ENCODE measurements at regions not wholly inside any gene's neighbourhood (a gene's known extent, or its start where the extent isn't known, plus 50 kb on each side); places are given as distances from the start of the nearest gene placed in this dataset.

DNA sequence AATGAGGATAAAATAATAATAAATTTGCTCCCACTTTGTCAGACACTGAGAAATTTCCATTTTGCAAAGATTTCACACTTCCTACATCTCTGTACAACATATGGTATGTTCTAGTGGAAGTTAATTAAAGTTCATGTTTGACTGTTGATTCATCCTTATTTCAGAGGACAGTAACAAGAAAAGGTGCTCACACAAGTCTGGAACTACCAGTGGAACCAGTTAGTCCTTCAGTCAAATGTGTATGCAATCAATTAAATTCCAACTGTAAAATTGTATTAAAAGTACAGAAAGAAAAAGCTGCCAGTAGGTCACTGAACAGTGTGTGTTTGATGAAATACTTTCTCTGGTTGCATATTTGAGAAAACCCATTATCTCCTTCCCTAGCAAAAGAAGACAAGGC, 496.0 kb upstream of the PKN2 start:
- Histone ChIP-seq H3K27ac (ENCODE audit: low read depth, low read length, poor library complexity, severe bottlenecking) (no peak overlapping the region), H3K4me2 (ENCODE audit: low read length) (no peak overlapping the region), H2AFZ (ENCODE audit: low read length) (no peak overlapping the region), H3K9me2 (ENCODE audit: low read depth, low read length) (no peaks in the 10 kb centered on the region), H3K4me1 (ENCODE audit: insufficient read depth, low read length, severe bottlenecking) (no peaks in the 10 kb centered on the region), H4K20me1 (ENCODE audit: insufficient read depth, low read length) (no peaks in the 10 kb centered on the region), H3K9me3 (ENCODE audit: low read length) (no peaks in the 10 kb centered on the region), H3K27me3 (ENCODE audit: insufficient read depth, low read length) (no peaks in the 10 kb centered on the region), H3F3A (ENCODE audit: insufficient read depth, low read length) (no peaks in the 10 kb centered on the region), H3K4me3 (ENCODE audit: low read depth, low read length, poor library complexity, severe bottlenecking) (no peak overlapping the region), H3K9ac (ENCODE audit: low read length) (no peak overlapping the region), H3K36me3 (ENCODE audit: insufficient read depth, low read length) (no peaks in the 10 kb centered on the region), H3K79me2 (ENCODE audit: insufficient read depth, low read length) (no peaks in the 10 kb centered on the region)
- TF ChIP-seq CTCF (IDR thresholded peaks at IDR 0.05; ENCODE audit: low read length) (no peak), EZH2 (IDR thresholded peaks at IDR 0.05; ENCODE audit: borderline replicate concordance, low read length) (no peak)

GRCh38 chr1:88189525-88189924, 494.5 kb upstream of the PKN2 start:
- no peaks in the 10 kb centered on the region for H3K27me3 ChIP-seq (ENCODE audit: insufficient read depth, low read length)
- TF ChIP-seq EZH2 (IDR thresholded peaks at IDR 0.05; ENCODE audit: borderline replicate concordance, low read length) (no peak), CTCF (IDR thresholded peaks at IDR 0.05; ENCODE audit: low read length) (no peak)
- H3K9me2 ChIP-seq (ENCODE audit: low read depth, low read length) = no peaks in the 10 kb centered on the region
- H3K4me3 ChIP-seq (ENCODE audit: low read depth, low read length, poor library complexity, severe bottlenecking) = no peak overlapping the region
- no peak overlapping the region for H3K9ac ChIP-seq (ENCODE audit: low read length)
- no peaks in the 10 kb centered on the region for H3K4me1 ChIP-seq (ENCODE audit: insufficient read depth, low read length, severe bottlenecking)
- H2AFZ ChIP-seq (ENCODE audit: low read length) = no peak overlapping the region
- H3K9me3 ChIP-seq (ENCODE audit: low read length) = no peaks in the 10 kb centered on the region
- H3F3A ChIP-seq (ENCODE audit: insufficient read depth, low read length) = no peaks in the 10 kb centered on the region
- no peak overlapping the region for H3K27ac ChIP-seq (ENCODE audit: low read depth, low read length, poor library complexity, severe bottlenecking)
- no peak overlapping the region for H3K4me2 ChIP-seq (ENCODE audit: low read length)
- no peaks in the 10 kb centered on the region for H3K79me2 ChIP-seq (ENCODE audit: insufficient read depth, low read length)
- no peaks in the 10 kb centered on the region for H3K36me3 ChIP-seq (ENCODE audit: insufficient read depth, low read length)
- H4K20me1 ChIP-seq (ENCODE audit: insufficient read depth, low read length) = no peaks in the 10 kb centered on the region

DNA sequence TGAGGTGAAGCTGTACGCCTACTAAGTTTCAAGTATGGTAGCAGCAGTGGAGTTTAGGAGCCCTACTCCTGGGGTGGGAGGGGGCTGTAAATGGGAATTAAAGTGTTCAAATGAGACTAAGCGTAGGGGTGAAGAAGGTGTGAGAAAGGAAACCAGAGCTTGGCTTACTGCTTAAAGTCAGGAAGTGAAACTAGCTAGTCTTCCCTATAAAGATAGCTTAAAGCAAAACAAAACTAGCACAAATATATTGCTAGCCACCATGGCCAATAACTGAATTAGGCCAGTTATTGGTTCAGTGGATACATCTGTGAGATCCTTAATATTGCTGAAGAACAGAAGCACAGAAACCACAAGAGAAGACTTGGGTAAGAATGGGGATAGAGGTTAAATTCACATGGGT, 492.2 kb upstream of the PKN2 start:
- H2AFZ ChIP-seq (ENCODE audit: low read length) = no peak overlapping the region
- H3K4me2 ChIP-seq (ENCODE audit: low read length) = no peak overlapping the region

More for the DNA sequence above, 492.2 kb upstream of the PKN2 start:
- H3K36me3 ChIP-seq (ENCODE audit: insufficient read depth, low read length) = no peaks in the 10 kb centered on the region
- H3K4me1 ChIP-seq (ENCODE audit: insufficient read depth, low read length, severe bottlenecking) = no peaks in the 10 kb centered on the region
- H3K9me3 ChIP-seq (ENCODE audit: low read length) = no peaks in the 10 kb centered on the region
- no peaks in the 10 kb centered on the region for H3K79me2 ChIP-seq (ENCODE audit: insufficient read depth, low read length)
- H3K4me3 ChIP-seq (ENCODE audit: low read depth, low read length, poor library complexity, severe bottlenecking) = no peak overlapping the region
- no peaks in the 10 kb centered on the region for H3K27me3 ChIP-seq (ENCODE audit: insufficient read depth, low read length)
- no peak overlapping the region for H3K9ac ChIP-seq (ENCODE audit: low read length)
- no peaks in the 10 kb centered on the region for H3K9me2 ChIP-seq (ENCODE audit: low read depth, low read length)
- H3K27ac ChIP-seq (ENCODE audit: low read depth, low read length, poor library complexity, severe bottlenecking) = no peak overlapping the region
- H3F3A ChIP-seq (ENCODE audit: insufficient read depth, low read length) = no peaks in the 10 kb centered on the region
- H4K20me1 ChIP-seq (ENCODE audit: insufficient read depth, low read length) = no peaks in the 10 kb centered on the region
- TF ChIP-seq CTCF (IDR thresholded peaks at IDR 0.05; ENCODE audit: low read length) (no peak), EZH2 (IDR thresholded peaks at IDR 0.05; ENCODE audit: borderline replicate concordance, low read length) (no peak)

All from OCI-LY1 (cell line).